ENCODE measurements at regions not wholly inside any gene's neighbourhood (a gene's known extent, or its start where the extent isn't known, plus 50 kb on each side); places are given as distances from the start of the nearest gene placed in this dataset.

DNA sequence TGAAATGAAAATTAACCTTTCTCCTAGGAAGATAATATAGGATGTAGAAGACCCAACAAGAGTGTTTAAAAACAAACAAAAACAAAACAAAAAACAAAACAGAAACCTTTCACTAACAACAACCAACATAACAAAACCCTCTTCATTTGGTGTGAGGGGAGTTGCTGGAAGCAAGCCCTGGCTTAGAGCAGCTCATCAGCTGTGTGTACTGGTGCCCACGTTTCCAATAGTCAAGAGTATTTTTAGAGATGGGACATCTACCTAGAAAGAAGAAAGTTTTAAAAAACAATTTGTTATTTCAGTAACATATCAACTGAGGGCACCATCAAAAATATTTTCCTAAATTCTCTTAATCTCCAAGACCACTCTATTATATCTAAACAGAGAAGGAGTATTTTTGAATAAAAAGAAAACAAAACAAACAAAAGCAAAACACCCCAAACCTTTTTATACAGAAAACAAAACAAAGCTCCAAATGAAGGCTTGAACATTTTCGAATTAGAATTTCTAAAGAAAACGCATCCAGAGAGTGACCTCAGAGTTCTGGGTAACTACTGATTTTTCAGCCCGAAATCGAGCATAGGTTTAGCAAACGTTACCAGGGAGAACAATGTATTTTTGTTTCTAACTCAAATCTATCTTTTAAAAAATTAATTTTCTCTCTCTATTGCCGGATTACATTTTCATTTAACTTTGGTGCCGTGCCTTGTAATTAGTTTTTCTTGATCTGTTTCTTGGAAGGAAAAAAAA, 134.6 kb downstream of the INSIG2 start:
- TF ChIP-seq, protein P1, sequence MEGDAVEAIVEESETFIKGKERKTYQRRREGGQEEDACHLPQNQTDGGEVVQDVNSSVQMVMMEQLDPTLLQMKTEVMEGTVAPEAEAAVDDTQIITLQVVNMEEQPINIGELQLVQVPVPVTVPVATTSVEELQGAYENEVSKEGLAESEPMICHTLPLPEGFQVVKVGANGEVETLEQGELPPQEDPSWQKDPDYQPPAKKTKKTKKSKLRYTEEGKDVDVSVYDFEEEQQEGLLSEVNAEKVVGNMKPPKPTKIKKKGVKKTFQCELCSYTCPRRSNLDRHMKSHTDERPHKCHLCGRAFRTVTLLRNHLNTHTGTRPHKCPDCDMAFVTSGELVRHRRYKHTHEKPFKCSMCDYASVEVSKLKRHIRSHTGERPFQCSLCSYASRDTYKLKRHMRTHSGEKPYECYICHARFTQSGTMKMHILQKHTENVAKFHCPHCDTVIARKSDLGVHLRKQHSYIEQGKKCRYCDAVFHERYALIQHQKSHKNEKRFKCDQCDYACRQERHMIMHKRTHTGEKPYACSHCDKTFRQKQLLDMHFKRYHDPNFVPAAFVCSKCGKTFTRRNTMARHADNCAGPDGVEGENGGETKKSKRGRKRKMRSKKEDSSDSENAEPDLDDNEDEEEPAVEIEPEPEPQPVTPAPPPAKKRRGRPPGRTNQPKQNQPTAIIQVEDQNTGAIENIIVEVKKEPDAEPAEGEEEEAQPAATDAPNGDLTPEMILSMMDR (IDR thresholded peaks at IDR 0.05; ENCODE audit: low read depth, low read length, poor library complexity, severe bottlenecking): no peak
- TF ChIP-seq EZH2phosphoT487 (IDR thresholded peaks at IDR 0.05; ENCODE audit: borderline replicate concordance, low read length): no peak

All from DOHH2 (cell line).